ENCODE measurements at regions not wholly inside any gene's neighbourhood (a gene's known extent, or its start where the extent isn't known, plus 50 kb on each side); places are given as distances from the start of the nearest gene placed in this dataset.
A peak's percentile ranks its signal among the peaks of the same experiment; 100 is the strongest.

- TF ChIP-seq CTCF (IDR thresholded peaks at IDR 0.05; ENCODE audit: low read depth, low read length): no peak
- H3K4me3 ChIP-seq (replicated peaks in 1 of 2; ENCODE audit: low read depth in 2 of 2, low read length in 2 of 2): no peak overlapping the region
- peak; percentile 93 for DNase-seq (ENCODE audit: low read depth in 2 of 2)
Observed at GRCh38 chr15:35308802-35309201, 223.7 kb upstream of the NANOGP8 start.

DNA sequence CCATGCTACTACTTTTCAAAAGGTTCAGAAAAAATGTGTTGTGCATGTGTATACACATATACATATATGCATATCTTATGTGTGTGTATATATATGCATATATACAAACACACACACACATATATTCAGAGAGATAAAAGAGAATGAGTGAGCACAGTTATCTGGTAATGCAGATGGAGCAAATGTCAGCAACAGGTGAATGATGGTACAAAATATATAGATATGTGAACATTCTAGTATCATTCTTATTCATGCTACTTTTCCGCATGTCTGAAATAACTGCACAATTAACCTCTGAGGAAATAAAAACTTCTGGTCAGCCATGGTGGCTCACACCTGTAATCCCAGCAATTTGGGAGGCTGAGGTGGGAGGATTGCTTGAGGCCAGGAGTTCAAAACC lies 222.6 kb upstream of the NANOGP8 start:
- H3K4me3 ChIP-seq (replicated peaks in 1 of 2; ENCODE audit: low read depth in 2 of 2, low read length in 2 of 2): no peak overlapping the region
- no peak for DNase-seq (ENCODE audit: low read depth in 2 of 2)
- no peak for TF ChIP-seq CTCF (IDR thresholded peaks at IDR 0.05; ENCODE audit: low read depth, low read length)

- no peak overlapping the region for H3K4me3 ChIP-seq (replicated peaks in 1 of 2; ENCODE audit: low read depth in 2 of 2, low read length in 2 of 2)
- TF ChIP-seq CTCF (IDR thresholded peaks at IDR 0.05; ENCODE audit: low read depth, low read length): no peak
- no peak for DNase-seq (ENCODE audit: low read depth in 2 of 2)
Observed at GRCh38 chr15:35307026-35307425, 221.9 kb upstream of the NANOGP8 start.

DNA sequence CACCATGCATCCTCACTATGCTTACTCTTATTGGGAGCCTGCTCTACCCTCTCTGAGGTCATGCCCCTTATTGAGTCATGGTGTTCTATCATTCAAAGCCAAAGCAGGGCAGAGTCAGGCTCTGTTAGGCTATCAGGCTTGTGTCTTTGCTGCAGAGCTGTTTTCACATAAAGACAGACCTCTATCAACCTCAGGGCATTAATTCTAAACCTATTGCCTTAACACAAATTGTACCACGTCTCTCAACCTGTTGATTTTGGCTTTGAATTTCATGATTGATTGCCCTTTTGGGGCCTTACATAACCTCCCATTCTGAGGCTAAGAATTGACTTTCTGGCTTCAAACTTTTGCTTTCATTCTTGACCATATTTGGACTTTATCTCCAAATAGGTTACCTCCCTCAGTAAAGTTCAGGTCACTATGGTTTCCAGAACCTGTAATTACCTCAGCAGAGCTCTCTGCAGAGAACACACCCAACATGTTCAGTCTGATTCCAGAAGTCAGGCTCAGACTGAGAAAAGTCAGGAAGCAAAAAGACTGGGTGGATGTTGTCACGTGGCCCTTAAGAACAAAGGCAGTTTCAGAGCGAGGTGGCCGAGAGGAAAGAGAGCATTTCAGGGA lies 221.4 kb upstream of the NANOGP8 start:
- no peak for TF ChIP-seq CTCF (IDR thresholded peaks at IDR 0.05; ENCODE audit: low read depth, low read length)
- H3K4me3 ChIP-seq (replicated peaks in 1 of 2; ENCODE audit: low read depth in 2 of 2, low read length in 2 of 2): no peak overlapping the region
- peak; percentile 57 to 68 for DNase-seq (ENCODE audit: low read depth in 2 of 2)

- no peak for TF ChIP-seq CTCF (IDR thresholded peaks at IDR 0.05; ENCODE audit: low read depth, low read length)
- DNase-seq (ENCODE audit: low read depth in 2 of 2): peak; percentile 34 to 55
- H3K4me3 ChIP-seq (replicated peaks in 1 of 2; ENCODE audit: low read depth in 2 of 2, low read length in 2 of 2): no peak overlapping the region
Observed at GRCh38 chr15:35305946-35306345, 220.9 kb upstream of the NANOGP8 start.

- no peak for TF ChIP-seq CTCF (IDR thresholded peaks at IDR 0.05; ENCODE audit: low read depth, low read length)
- DNase-seq (ENCODE audit: low read depth in 2 of 2): peak in 1 of 2 donors; percentile 10
- H3K4me3 ChIP-seq (replicated peaks in 1 of 2; ENCODE audit: low read depth in 2 of 2, low read length in 2 of 2): no peak overlapping the region
Observed at GRCh38 chr15:35305031-35305550, 220.0 kb upstream of the NANOGP8 start.

DNA sequence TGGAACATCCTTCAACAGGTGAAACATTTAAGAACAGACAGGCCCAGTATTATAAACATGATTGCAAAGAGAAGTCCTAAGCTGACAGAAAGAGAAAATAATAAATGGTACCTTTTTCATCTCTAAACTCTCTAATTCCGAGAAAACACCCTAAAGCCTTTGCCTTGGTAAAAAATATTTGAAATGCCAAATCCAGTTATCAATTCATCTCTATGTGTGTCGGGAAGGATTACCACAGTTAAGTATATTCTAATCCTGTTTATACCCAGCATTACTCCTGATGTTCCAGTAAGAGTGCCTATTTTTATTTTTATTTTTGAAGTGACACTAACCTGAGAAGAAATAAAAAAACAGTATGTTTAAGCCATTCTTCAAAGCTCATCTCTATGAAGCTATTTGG lies 219.3 kb upstream of the NANOGP8 start:
- DNase-seq (ENCODE audit: low read depth in 2 of 2): no peak
- TF ChIP-seq CTCF (IDR thresholded peaks at IDR 0.05; ENCODE audit: low read depth, low read length): no peak

More for the DNA sequence above, 219.3 kb upstream of the NANOGP8 start:
- H3K4me3 ChIP-seq (replicated peaks in 1 of 2; ENCODE audit: low read depth in 2 of 2, low read length in 2 of 2): no peak overlapping the region
